ENCODE measurements at regions not wholly inside any gene's neighbourhood (a gene's known extent, or its start where the extent isn't known, plus 50 kb on each side); places are given as distances from the start of the nearest gene placed in this dataset.

DNA sequence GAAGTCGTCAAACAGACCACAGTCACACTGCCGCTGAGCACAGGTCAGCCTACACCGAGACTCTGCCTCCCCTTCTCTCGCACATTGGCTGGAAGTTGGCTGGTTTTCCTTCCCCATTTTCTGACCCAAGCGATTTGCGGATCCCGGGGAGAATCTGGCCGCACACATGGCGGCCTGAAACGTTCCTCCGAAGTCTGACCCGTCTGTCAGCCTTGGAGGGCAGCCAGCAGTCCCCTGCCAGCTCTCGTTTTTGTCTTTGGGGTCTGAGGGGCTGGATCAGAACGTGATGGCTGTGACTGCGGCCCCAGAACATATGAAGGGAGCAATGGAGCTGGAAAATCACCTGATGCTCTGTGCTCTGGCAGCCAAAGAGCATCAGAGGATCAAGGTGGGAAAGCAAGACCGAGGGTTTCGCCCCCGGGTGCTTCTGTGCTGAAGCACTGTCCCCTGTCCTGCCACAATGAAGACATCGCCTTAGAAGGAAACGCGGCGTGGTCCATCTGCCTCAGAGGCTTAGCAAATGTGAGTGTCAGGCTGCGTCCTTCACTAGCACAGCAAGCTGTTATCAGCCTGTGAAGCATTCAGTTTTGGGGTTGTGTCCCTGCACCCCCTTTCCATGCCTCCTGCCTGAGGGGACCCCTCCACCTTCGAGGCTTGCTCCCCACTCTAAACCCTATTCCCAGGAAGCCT, 119.3 kb upstream of the SHH start:
- DNase-seq (ENCODE audit: low spot score): no peak

DNA sequence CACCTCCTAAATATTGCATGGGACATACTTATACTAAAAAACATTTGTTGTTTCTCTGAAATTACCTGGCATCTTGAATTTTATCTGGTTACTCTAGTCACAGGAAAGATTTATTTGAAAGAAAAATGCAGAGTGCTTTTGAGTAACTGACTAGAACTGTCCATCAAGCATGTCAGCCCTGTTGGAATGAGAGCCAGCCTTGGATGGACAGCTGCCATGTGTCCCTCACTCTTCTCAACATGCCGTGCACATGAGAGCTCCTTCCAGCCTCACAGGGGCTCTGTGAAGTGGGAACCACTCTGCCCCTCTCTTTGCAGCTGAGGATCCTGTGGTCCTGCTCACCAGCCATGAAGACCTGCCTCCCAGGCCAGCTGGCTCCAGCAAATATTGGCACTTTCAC, 118.3 kb upstream of the SHH start:
- no peaks in the 10 kb centered on the region for H3K9me2 ChIP-seq (replicated peaks; ENCODE audit: insufficient read depth)
- no peak overlapping the region for H2AFZ ChIP-seq
- H3K4me3 ChIP-seq: no peak overlapping the region
- H3K4me1 ChIP-seq (ENCODE audit: insufficient read depth): no peaks in the 10 kb centered on the region
- 89% methylated on average over 1 of the region's 1 CpG for WGBS (ENCODE audit: low lambda C conversion rate, missing lambda C conversion rate)
- no peaks in the 10 kb centered on the region for H3K36me3 ChIP-seq (replicated peaks; ENCODE audit: insufficient read depth, low read depth)
- DNase-seq (ENCODE audit: low spot score): no peak
- H3K27me3 ChIP-seq: no peaks in the 10 kb centered on the region
- H4K20me1 ChIP-seq (ENCODE audit: insufficient read depth, poor library complexity, severe bottlenecking): no peaks in the 10 kb centered on the region
- no peak overlapping the region for H3K4me2 ChIP-seq
- no peak overlapping the region for H3K27ac ChIP-seq
- TF ChIP-seq EZH2phosphoT487 (IDR thresholded peaks at IDR 0.05; ENCODE audit: low read depth, severe bottlenecking, unreplicated experiment): no peak
- no peak for TF ChIP-seq EZH2 (IDR thresholded peaks at IDR 0.05; ENCODE audit: borderline replicate concordance)
- TF ChIP-seq, protein P1, sequence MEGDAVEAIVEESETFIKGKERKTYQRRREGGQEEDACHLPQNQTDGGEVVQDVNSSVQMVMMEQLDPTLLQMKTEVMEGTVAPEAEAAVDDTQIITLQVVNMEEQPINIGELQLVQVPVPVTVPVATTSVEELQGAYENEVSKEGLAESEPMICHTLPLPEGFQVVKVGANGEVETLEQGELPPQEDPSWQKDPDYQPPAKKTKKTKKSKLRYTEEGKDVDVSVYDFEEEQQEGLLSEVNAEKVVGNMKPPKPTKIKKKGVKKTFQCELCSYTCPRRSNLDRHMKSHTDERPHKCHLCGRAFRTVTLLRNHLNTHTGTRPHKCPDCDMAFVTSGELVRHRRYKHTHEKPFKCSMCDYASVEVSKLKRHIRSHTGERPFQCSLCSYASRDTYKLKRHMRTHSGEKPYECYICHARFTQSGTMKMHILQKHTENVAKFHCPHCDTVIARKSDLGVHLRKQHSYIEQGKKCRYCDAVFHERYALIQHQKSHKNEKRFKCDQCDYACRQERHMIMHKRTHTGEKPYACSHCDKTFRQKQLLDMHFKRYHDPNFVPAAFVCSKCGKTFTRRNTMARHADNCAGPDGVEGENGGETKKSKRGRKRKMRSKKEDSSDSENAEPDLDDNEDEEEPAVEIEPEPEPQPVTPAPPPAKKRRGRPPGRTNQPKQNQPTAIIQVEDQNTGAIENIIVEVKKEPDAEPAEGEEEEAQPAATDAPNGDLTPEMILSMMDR (IDR thresholded peaks at IDR 0.05; ENCODE audit: poor library complexity): no peak
- no peaks in the 10 kb centered on the region for H3K9me3 ChIP-seq (ENCODE audit: low read depth)
- H3K79me2 ChIP-seq: no peaks in the 10 kb centered on the region

More for the DNA sequence above, 119.3 kb upstream of the SHH start:
- 87% methylated on average over 24 of the region's 24 CpGs for WGBS (ENCODE audit: low lambda C conversion rate, missing lambda C conversion rate)
- TF ChIP-seq EZH2 (IDR thresholded peaks at IDR 0.05; ENCODE audit: borderline replicate concordance) (no peak), EZH2phosphoT487 (IDR thresholded peaks at IDR 0.05; ENCODE audit: low read depth, severe bottlenecking, unreplicated experiment) (no peak)
- TF ChIP-seq, protein P1 (IDR thresholded peaks at IDR 0.05; ENCODE audit: poor library complexity): no peak
- Histone ChIP-seq H3K4me2 (no peak overlapping the region), H3K4me1 (ENCODE audit: insufficient read depth) (no peaks in the 10 kb centered on the region), H3K27me3 (no peaks in the 10 kb centered on the region), H3K9me2 (replicated peaks; ENCODE audit: insufficient read depth) (no peaks in the 10 kb centered on the region), H3K79me2 (no peaks in the 10 kb centered on the region), H3K27ac (no peak overlapping the region), H3K9me3 (ENCODE audit: low read depth) (no peaks in the 10 kb centered on the region), H4K20me1 (ENCODE audit: insufficient read depth, poor library complexity, severe bottlenecking) (no peaks in the 10 kb centered on the region), H3K4me3 (no peak overlapping the region), H3K36me3 (replicated peaks; ENCODE audit: insufficient read depth, low read depth) (no peaks in the 10 kb centered on the region), H2AFZ (no peak overlapping the region)

DNA sequence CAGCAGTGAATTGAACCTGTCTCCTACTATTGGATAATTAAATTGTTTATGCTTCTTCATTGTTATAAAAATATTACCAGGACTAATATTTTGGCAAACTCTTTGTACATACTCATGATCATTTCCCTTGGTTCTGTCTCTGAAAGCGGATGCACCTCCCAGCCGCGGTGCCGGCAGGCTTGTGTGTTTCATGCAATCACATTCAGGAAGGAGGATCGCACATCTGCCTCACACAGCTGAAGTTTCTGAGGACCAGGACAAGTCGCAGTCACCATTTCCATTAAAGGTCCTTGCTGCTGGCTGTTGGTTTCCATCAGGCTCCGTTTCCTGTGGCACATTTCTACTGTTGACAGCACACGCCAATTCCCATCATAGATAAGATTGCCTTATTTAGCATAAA, 117.8 kb upstream of the SHH start:
- TF ChIP-seq, protein P1 (IDR thresholded peaks at IDR 0.05; ENCODE audit: poor library complexity): no peak
- TF ChIP-seq EZH2phosphoT487 (IDR thresholded peaks at IDR 0.05; ENCODE audit: low read depth, severe bottlenecking, unreplicated experiment): no peak
- TF ChIP-seq EZH2 (IDR thresholded peaks at IDR 0.05; ENCODE audit: borderline replicate concordance): no peak
- no peak overlapping the region for H3K27ac ChIP-seq
- no peak overlapping the region for H3K4me3 ChIP-seq
- no peaks in the 10 kb centered on the region for H3K4me1 ChIP-seq (ENCODE audit: insufficient read depth)
- no peak overlapping the region for H3K4me2 ChIP-seq
- H4K20me1 ChIP-seq (ENCODE audit: insufficient read depth, poor library complexity, severe bottlenecking): no peaks in the 10 kb centered on the region
- no peaks in the 10 kb centered on the region for H3K27me3 ChIP-seq
- WGBS (ENCODE audit: low lambda C conversion rate, missing lambda C conversion rate): 87% methylated on average over 8 of the region's 8 CpGs
- H3K9me2 ChIP-seq (replicated peaks; ENCODE audit: insufficient read depth): no peaks in the 10 kb centered on the region
- no peaks in the 10 kb centered on the region for H3K36me3 ChIP-seq (replicated peaks; ENCODE audit: insufficient read depth, low read depth)
- H3K79me2 ChIP-seq: no peaks in the 10 kb centered on the region
- no peak for DNase-seq (ENCODE audit: low spot score)
- no peak overlapping the region for H2AFZ ChIP-seq
- H3K9me3 ChIP-seq (ENCODE audit: low read depth): no peaks in the 10 kb centered on the region

All from hepatocyte (in vitro differentiated cells).